Peyer's patch (tissue), 4 donors: ENCODE measurements at regions not wholly inside any gene's neighbourhood (a gene's known extent, or its start where the extent isn't known, plus 50 kb on each side); places are given as distances from the start of the nearest gene placed in this dataset.

Experiments used
- DNase-seq, 3 donors: peaks; one replicate each; pipeline ENCODE4 v3.0.0-alpha.2; 2017 to 2019
- H3K27ac ChIP-seq, 4 donors: fragments of 200-600 bp; sonication (generic); one replicate each; pipeline ENCODE4 v1.5.1; 2016 to 2019
- H3K27me3 ChIP-seq, 2 donors: fragments of 200-600 bp; sonication (generic); one replicate each; pipeline ENCODE4 v1.5.1; 2019
- H3K36me3 ChIP-seq, 3 donors: fragments of 200-600 bp; sonication (generic); one replicate each; pipeline ENCODE4 v1.5.1; 2016 to 2019
- H3K4me1 ChIP-seq, 4 donors: fragments of 200-600 bp; sonication (generic); one replicate each; pipeline ENCODE4 v1.5.1; 2016 to 2019
- H3K4me3 ChIP-seq, 4 donors: fragments of 200-600 bp; sonication (generic); 1 replicate in 3 of 4; 2 replicates in 1 of 4; pipeline ENCODE4 v1.5.1; 2016 to 2019; ENCODE audit warnings: mild to moderate bottlenecking in 1 of 4
- H3K9me3 ChIP-seq, 4 donors: fragments of 200-600 bp; sonication (generic); one replicate each; pipeline ENCODE4 v1.5.1; 2016 to 2019; ENCODE audit warnings: mild to moderate bottlenecking in 1 of 4
- CTCF ChIP-seq, 6 experiments: fragments of 450-650 bp in 4 of 6; fragments of 200-600 bp in 2 of 6; sonication (generic) in 1 of 6; IDR thresholded peaks; one replicate each; pipeline ENCODE4 v1.5.1; 2017 to 2019; ENCODE audit warnings: antibody characterized with exemption in 6 of 6, mild to moderate bottlenecking in 3 of 6, moderate library complexity in 1 of 6
- POLR2A ChIP-seq, 2 donors: fragments of 450-650 bp; IDR thresholded peaks; one replicate each; pipeline ENCODE4 v1.5.1; 2017; ENCODE audit warnings: antibody characterized with exemption in 2 of 2, mild to moderate bottlenecking in 2 of 2, moderate library complexity in 2 of 2

- Histone ChIP-seq H3K4me1 (peaks cover 0 to 9% (median 0%) of the 10 kb centered on the region in 4 donors), H3K4me3 (no peak overlapping the region), H3K27ac (no peak overlapping the region), H3K9me3 (no peaks in the 10 kb centered on the region), H3K36me3 (no peaks in the 10 kb centered on the region), H3K27me3 (no peaks in the 10 kb centered on the region)
- no peak for DNase-seq
- TF ChIP-seq POLR2A (IDR thresholded peaks at IDR 0.05) (no peak), CTCF (IDR thresholded peaks at IDR 0.05) (no peak)
These were observed 472.0 kb upstream of the AKR1E2 start for GRCh38 chr10:4353964-4354363.

- no peak for TF ChIP-seq CTCF (IDR thresholded peaks at IDR 0.05)
- TF ChIP-seq POLR2A (IDR thresholded peaks at IDR 0.05): no peak
- H3K36me3 ChIP-seq: no peaks in the 10 kb centered on the region
- no peak overlapping the region for H3K4me3 ChIP-seq
- H3K9me3 ChIP-seq: no peaks in the 10 kb centered on the region
- H3K27me3 ChIP-seq: no peaks in the 10 kb centered on the region
- H3K27ac ChIP-seq: no peak overlapping the region
- H3K4me1 ChIP-seq: peaks cover 0 to 9% (median 0%) of the 10 kb centered on the region in 4 donors
- DNase-seq: no peak
These were observed 472.9 kb upstream of the AKR1E2 start for GRCh38 chr10:4353059-4353655.

GRCh38 chr10:4352414-4352961 is 473.5 kb upstream of the AKR1E2 start:
- Histone ChIP-seq H3K4me3 (no peak overlapping the region), H3K36me3 (no peaks in the 10 kb centered on the region), H3K4me1 (peaks cover 0 to 9% (median 0%) of the 10 kb centered on the region in 4 donors), H3K27ac (no peak overlapping the region), H3K27me3 (no peaks in the 10 kb centered on the region), H3K9me3 (no peaks in the 10 kb centered on the region)
- no peak for TF ChIP-seq POLR2A (IDR thresholded peaks at IDR 0.05)
- no peak for TF ChIP-seq CTCF (IDR thresholded peaks at IDR 0.05)
- no peak for DNase-seq

- Histone ChIP-seq H3K4me3 (no peak overlapping the region), H3K4me1 (peaks cover 0 to 9% (median 0%) of the 10 kb centered on the region in 4 donors), H3K27me3 (no peaks in the 10 kb centered on the region), H3K27ac (no peak overlapping the region), H3K36me3 (no peaks in the 10 kb centered on the region), H3K9me3 (no peaks in the 10 kb centered on the region)
- no peak for DNase-seq
- TF ChIP-seq POLR2A (IDR thresholded peaks at IDR 0.05): no peak
- no peak for TF ChIP-seq CTCF (IDR thresholded peaks at IDR 0.05)
These were observed 474.1 kb upstream of the AKR1E2 start for GRCh38 chr10:4351723-4352413.

GRCh38 chr10:4347397-4347796 is 478.6 kb upstream of the AKR1E2 start:
- no peak for DNase-seq
- no peak overlapping the region for H3K27ac ChIP-seq
- no peak overlapping the region for H3K4me3 ChIP-seq

More at GRCh38 chr10:4347397-4347796, 478.6 kb upstream of the AKR1E2 start:
- Histone ChIP-seq H3K9me3 (no peaks in the 10 kb centered on the region), H3K27me3 (no peaks in the 10 kb centered on the region), H3K4me1 (no peaks in the 10 kb centered on the region), H3K36me3 (no peaks in the 10 kb centered on the region)
- TF ChIP-seq POLR2A (IDR thresholded peaks at IDR 0.05) (no peak), CTCF (IDR thresholded peaks at IDR 0.05) (no peak)
